T-helper 1 cell treated with Interleukin-12 subunit alpha and Interleukin-12 subunit beta and Interleukin-4 antibody, amounts not matched to agents 30 μg/mL and 1 μg/mL, for 36 hours (primary cell): ENCODE measurements at regions not wholly inside any gene's neighbourhood (a gene's known extent, or its start where the extent isn't known, plus 50 kb on each side); places are given as distances from the start of the nearest gene placed in this dataset.

Experiments used
- H3K27ac Mint-ChIP-seq: one replicate; pipeline ENCODE4 v1.8.0; 2021; ENCODE audit warnings: mild to moderate bottlenecking, mixed read lengths
- H3K27me3 Mint-ChIP-seq: one replicate; pipeline ENCODE4 v1.8.0; 2021; ENCODE audit warnings: low read depth, mixed read lengths
- H3K36me3 Mint-ChIP-seq: one replicate; pipeline ENCODE4 v1.8.0; 2021; ENCODE audit warnings: low read depth, mixed read lengths
- H3K4me1 Mint-ChIP-seq: one replicate; pipeline ENCODE4 v1.8.0; 2021; ENCODE audit warnings: low read depth, mixed read lengths
- H3K4me3 Mint-ChIP-seq: one replicate; pipeline ENCODE4 v1.8.0; 2021; ENCODE audit warnings: mild to moderate bottlenecking, moderate library complexity, mixed read lengths
- H3K9me3 Mint-ChIP-seq: one replicate; pipeline ENCODE4 v1.8.0; 2021; ENCODE audit warnings: mixed read lengths

GRCh38 chr13:90156390-90156789, 1191.1 kb upstream of the MIR17HG start:
- Mint-ChIP-seq H3K36me3 (no peaks in the 10 kb centered on the region), H3K4me3 (no peak overlapping the region), H3K9me3 (peaks cover 26% of the 10 kb centered on the region), H3K27ac (no peak overlapping the region), H3K27me3 (no peaks in the 10 kb centered on the region), H3K4me1 (no peaks in the 10 kb centered on the region)

- H3K9me3 Mint-ChIP-seq: peaks cover 4% of the 10 kb centered on the region
- H3K27ac Mint-ChIP-seq: no peak overlapping the region
- no peaks in the 10 kb centered on the region for H3K27me3 Mint-ChIP-seq
- H3K4me1 Mint-ChIP-seq: no peaks in the 10 kb centered on the region
- H3K4me3 Mint-ChIP-seq: no peak overlapping the region
- no peaks in the 10 kb centered on the region for H3K36me3 Mint-ChIP-seq
Observed at GRCh38 chr13:90168953-90169352, 1178.5 kb upstream of the MIR17HG start.

- Mint-ChIP-seq H3K36me3 (no peaks in the 10 kb centered on the region), H3K27ac (no peak overlapping the region), H3K4me1 (no peaks in the 10 kb centered on the region), H3K9me3 (peaks cover 4% of the 10 kb centered on the region), H3K27me3 (no peaks in the 10 kb centered on the region), H3K4me3 (no peak overlapping the region)
Observed at GRCh38 chr13:90170208-90170607, 1177.3 kb upstream of the MIR17HG start.

- Mint-ChIP-seq H3K9me3 (no peaks in the 10 kb centered on the region), H3K27ac (no peak overlapping the region), H3K27me3 (no peaks in the 10 kb centered on the region)
Observed at GRCh38 chr13:90171649-90172048, 1175.8 kb upstream of the MIR17HG start.

GRCh38 chr13:90177512-90177911, 1170.0 kb upstream of the MIR17HG start:
- Mint-ChIP-seq H3K9me3 (no peaks in the 10 kb centered on the region), H3K36me3 (no peaks in the 10 kb centered on the region), H3K27ac (no peak overlapping the region), H3K4me1 (no peaks in the 10 kb centered on the region), H3K27me3 (no peaks in the 10 kb centered on the region), H3K4me3 (no peak overlapping the region)

More at GRCh38 chr13:90171649-90172048, 1175.8 kb upstream of the MIR17HG start:
- Mint-ChIP-seq H3K4me3 (no peak overlapping the region), H3K4me1 (no peaks in the 10 kb centered on the region), H3K36me3 (no peaks in the 10 kb centered on the region)

- Mint-ChIP-seq H3K4me1 (no peaks in the 10 kb centered on the region), H3K9me3 (no peaks in the 10 kb centered on the region)
Observed at GRCh38 chr13:90184355-90184754, 1163.1 kb upstream of the MIR17HG start.

GRCh38 chr13:90185734-90186133, 1161.8 kb upstream of the MIR17HG start:
- H3K36me3 Mint-ChIP-seq: no peaks in the 10 kb centered on the region
- no peak overlapping the region for H3K27ac Mint-ChIP-seq
- no peaks in the 10 kb centered on the region for H3K4me1 Mint-ChIP-seq
- no peaks in the 10 kb centered on the region for H3K27me3 Mint-ChIP-seq
- H3K9me3 Mint-ChIP-seq: no peaks in the 10 kb centered on the region
- no peak overlapping the region for H3K4me3 Mint-ChIP-seq

More at GRCh38 chr13:90184355-90184754, 1163.1 kb upstream of the MIR17HG start:
- H3K4me3 Mint-ChIP-seq: no peak overlapping the region
- H3K36me3 Mint-ChIP-seq: no peaks in the 10 kb centered on the region
- H3K27ac Mint-ChIP-seq: no peak overlapping the region
- no peaks in the 10 kb centered on the region for H3K27me3 Mint-ChIP-seq

GRCh38 chr13:90187478-90188350, 1159.8 kb upstream of the MIR17HG start:
- Mint-ChIP-seq H3K4me3 (no peak overlapping the region), H3K36me3 (no peaks in the 10 kb centered on the region)

GRCh38 chr13:90188351-90188636, 1159.2 kb upstream of the MIR17HG start:
- Mint-ChIP-seq H3K4me3 (no peak overlapping the region), H3K9me3 (no peaks in the 10 kb centered on the region), H3K27me3 (no peaks in the 10 kb centered on the region), H3K27ac (no peak overlapping the region), H3K4me1 (no peaks in the 10 kb centered on the region), H3K36me3 (no peaks in the 10 kb centered on the region)

More at GRCh38 chr13:90187478-90188350, 1159.8 kb upstream of the MIR17HG start:
- Mint-ChIP-seq H3K9me3 (no peaks in the 10 kb centered on the region), H3K27ac (no peak overlapping the region), H3K27me3 (no peaks in the 10 kb centered on the region), H3K4me1 (no peaks in the 10 kb centered on the region)

- Mint-ChIP-seq H3K27me3 (no peaks in the 10 kb centered on the region), H3K4me1 (no peaks in the 10 kb centered on the region), H3K27ac (no peak overlapping the region), H3K4me3 (no peak overlapping the region), H3K36me3 (no peaks in the 10 kb centered on the region), H3K9me3 (peaks cover 17% of the 10 kb centered on the region)
Observed at GRCh38 chr13:90197722-90198121, 1149.8 kb upstream of the MIR17HG start.

- Mint-ChIP-seq H3K36me3 (no peaks in the 10 kb centered on the region), H3K4me1 (no peaks in the 10 kb centered on the region), H3K4me3 (no peak overlapping the region), H3K27ac (no peak overlapping the region), H3K9me3 (peaks cover 14% of the 10 kb centered on the region), H3K27me3 (no peaks in the 10 kb centered on the region)
Observed at GRCh38 chr13:90201202-90201601, 1146.3 kb upstream of the MIR17HG start.

GRCh38 chr13:90201676-90202460, 1145.6 kb upstream of the MIR17HG start:
- peaks cover 15% of the 10 kb centered on the region for H3K9me3 Mint-ChIP-seq
- no peaks in the 10 kb centered on the region for H3K27me3 Mint-ChIP-seq
- H3K27ac Mint-ChIP-seq: no peak overlapping the region
- no peaks in the 10 kb centered on the region for H3K4me1 Mint-ChIP-seq
- H3K4me3 Mint-ChIP-seq: no peak overlapping the region
- no peaks in the 10 kb centered on the region for H3K36me3 Mint-ChIP-seq

GRCh38 chr13:90205081-90205480, 1142.4 kb upstream of the MIR17HG start:
- Mint-ChIP-seq H3K4me1 (no peaks in the 10 kb centered on the region), H3K4me3 (no peak overlapping the region), H3K27me3 (no peaks in the 10 kb centered on the region), H3K36me3 (no peaks in the 10 kb centered on the region), H3K9me3 (peaks cover 30% of the 10 kb centered on the region), H3K27ac (no peak overlapping the region)

GRCh38 chr13:90205911-90206310, 1141.6 kb upstream of the MIR17HG start:
- no peak overlapping the region for H3K27ac Mint-ChIP-seq
- no peak overlapping the region for H3K4me3 Mint-ChIP-seq
- H3K36me3 Mint-ChIP-seq: no peaks in the 10 kb centered on the region
- peaks cover 33% of the 10 kb centered on the region for H3K9me3 Mint-ChIP-seq
- no peaks in the 10 kb centered on the region for H3K4me1 Mint-ChIP-seq
- H3K27me3 Mint-ChIP-seq: no peaks in the 10 kb centered on the region

GRCh38 chr13:90217275-90217674, 1130.2 kb upstream of the MIR17HG start:
- Mint-ChIP-seq H3K27ac (no peak overlapping the region), H3K9me3 (peaks cover 7% of the 10 kb centered on the region), H3K4me3 (no peak overlapping the region), H3K36me3 (no peaks in the 10 kb centered on the region), H3K27me3 (no peaks in the 10 kb centered on the region), H3K4me1 (no peaks in the 10 kb centered on the region)
